HCT116 (cell line): ENCODE measurements at regions not wholly inside any gene's neighbourhood (a gene's known extent, or its start where the extent isn't known, plus 50 kb on each side); places are given as distances from the start of the nearest gene placed in this dataset.

Source experiments
- ATAC-seq: fragments of 200-7000 bp; cut with Tn5 transposase; 2 replicates; pipeline ENCODE4 v1.9.1; 2020; ENCODE audit warnings: mild to moderate bottlenecking, moderate library complexity
- BruUV-seq: library from RNA; stranded (reverse); fragments of 400-500 nt; replicated peaks from 2 replicates; lab custom pipeline; 2021; lab: Mats Ljungman, UMichigan
- CTCF ChIA-PET: fragments of 300-600 bp; sonication (Branson Sonifier 250); formaldehyde crosslinking; loops from one replicate; lab custom pipeline; 2021; ENCODE audit warnings: antibody characterized with exemption; lab: Charles Lee
- POLR2A ChIA-PET: fragments of 300-600, 350-600 bp; sonication (Branson Sonifier 250); formaldehyde crosslinking; loops from one replicate; lab custom pipeline; 2021; ENCODE audit warnings: antibody characterized with exemption; lab: Charles Lee
- RAD21 ChIA-PET, 2 experiments: fragments of 300-600 bp; sonication (Branson Sonifier 250); formaldehyde crosslinking; loops; one replicate each; lab custom pipeline; 2023; ENCODE audit warnings: low total read pairs in 2 of 2; ENCODE audit not compliant: uncharacterized antibody in 2 of 2, unreplicated experiment in 2 of 2, low non-redundant PET in 1 of 2; lab: Charles Lee
- DNase-seq: peaks from one replicate; pipeline ENCODE4 v3.0.0-alpha.2; 2010; ENCODE audit warnings: low read depth, low spot score
- H2AFZ ChIP-seq: fragments of 200-600 bp; shearing (Covaris generic), sonication (generic); 2 replicates; pipeline ENCODE4 v1.6.1; 2017; ENCODE audit warnings: low read depth, mixed run types, mixed read lengths, antibody characterized with exemption, low read length; ENCODE audit not compliant: poor library complexity, severe bottlenecking
- H3K27ac ChIP-seq: 2 replicates; pipeline ENCODE4 v1.5.1; 2012; ENCODE audit warnings: low read depth, low read length
- H3K27me3 ChIP-seq: fragments of 200-600 bp; sonication (generic); 2 replicates; pipeline ENCODE4 v1.6.1; 2016; ENCODE audit warnings: mixed run types, low read length, mixed read lengths; ENCODE audit not compliant: insufficient read depth
- H3K36me3 ChIP-seq, 2 experiments: fragments of 200-500 bp in 1 of 2; fragments of 200-600 bp in 1 of 2; sonication (Bioruptor generic) in 1 of 2; sonication (generic) in 1 of 2; 2 replicates each; pipeline versions ENCODE4 v1.5.1 to v1.6.1; 2014 to 2016; ENCODE audit warnings: low read length in 2 of 2, inconsistent platforms in 1 of 2, mixed read lengths in 1 of 2, mixed run types in 1 of 2; ENCODE audit not compliant: insufficient read depth in 2 of 2, control insufficient read depth in 1 of 2
- H3K4me1 ChIP-seq, 2 experiments: fragments of 200-600 bp in 1 of 2; sonication (generic) in 1 of 2; 2 replicates each; pipeline versions ENCODE4 v1.5.1 to v1.6.1; 2012 to 2017; ENCODE audit warnings: low read length in 2 of 2, inconsistent platforms in 1 of 2, mild to moderate bottlenecking in 1 of 2, mixed read lengths in 1 of 2, mixed run types in 1 of 2, moderate library complexity in 1 of 2; ENCODE audit not compliant: insufficient read depth in 2 of 2, control insufficient read depth in 1 of 2
- H3K4me2 ChIP-seq: fragments of 200-600 bp; sonication (generic); 2 replicates; pipeline ENCODE4 v1.6.1; 2017; ENCODE audit warnings: mixed run types, low read length, mixed read lengths
- H3K4me3 ChIP-seq, 2 experiments: fragments of 200-600 bp in 1 of 2; sonication (generic) in 1 of 2; replicated peaks in 1 of 2; 2 replicates each; pipeline ENCODE4 v1.5.1; 2011 to 2016; ENCODE audit warnings: low read length in 2 of 2, control low read depth in 1 of 2, low read depth in 1 of 2, mild to moderate bottlenecking in 1 of 2, mixed read lengths in 1 of 2, mixed run types in 1 of 2
- H3K79me2 ChIP-seq: fragments of 200-600 bp; sonication (generic); 2 replicates; pipeline ENCODE4 v1.6.1; 2017; ENCODE audit warnings: mild to moderate bottlenecking, mixed run types, low read length, moderate library complexity, mixed read lengths; ENCODE audit not compliant: insufficient read depth
- H3K9ac ChIP-seq: fragments of 200-600 bp; sonication (generic); 2 replicates; pipeline ENCODE4 v1.6.1; 2016; ENCODE audit warnings: low read length, mixed read lengths
- H3K9me2 ChIP-seq: fragments of 200-600 bp; sonication (generic), shearing (Covaris generic); 2 replicates; pipeline ENCODE4 v1.6.1; 2017; ENCODE audit warnings: mixed run types, mild to moderate bottlenecking, moderate library complexity; ENCODE audit not compliant: insufficient read depth
- H3K9me3 ChIP-seq, 2 experiments: fragments of 200-500 bp in 1 of 2; fragments of 200-600 bp in 1 of 2; sonication (Bioruptor generic) in 1 of 2; sonication (generic) in 1 of 2; 2 replicates each; pipeline ENCODE4 v1.6.1; 2014 to 2017; ENCODE audit warnings: low read length in 2 of 2, mixed read lengths in 2 of 2, inconsistent platforms in 1 of 2, low read depth in 1 of 2, mild to moderate bottlenecking in 1 of 2, mixed run types in 1 of 2, moderate library complexity in 1 of 2; ENCODE audit not compliant: control insufficient read depth in 1 of 2, insufficient read depth in 1 of 2
- H4K20me1 ChIP-seq: fragments of 200-600 bp; sonication (generic), shearing (Covaris generic); 2 replicates; pipeline ENCODE4 v1.6.1; 2017; ENCODE audit warnings: mixed run types, mild to moderate bottlenecking, moderate library complexity; ENCODE audit not compliant: insufficient read depth
- ATF3 ChIP-seq: IDR thresholded peaks from 2 replicates; pipeline ENCODE4 v1.6.1; 2012
- CBX3 ChIP-seq: IDR thresholded peaks from 2 replicates; pipeline ENCODE4 v1.6.1; 2012; ENCODE audit warnings: low read depth
- CEBPB ChIP-seq: IDR thresholded peaks from 2 replicates; pipeline ENCODE4 v1.6.1; 2012; ENCODE audit warnings: low read depth
- CTCF ChIP-seq, 3 experiments: fragments of 200-600 bp in 1 of 3; sonication (generic) in 1 of 3; IDR thresholded peaks in 2 of 3; conservative IDR thresholded peaks in 1 of 3; 2 replicates each; pipeline ENCODE4 v1.5.1; 2012 to 2017; ENCODE audit warnings: low read depth in 2 of 3, low read length in 2 of 3, antibody characterized with exemption in 1 of 3, borderline replicate concordance in 1 of 3, control low read depth in 1 of 3, mild to moderate bottlenecking in 1 of 3, mixed read lengths in 1 of 3, mixed run types in 1 of 3, moderate library complexity in 1 of 3; ENCODE audit not compliant: insufficient read depth in 1 of 3
- EGR1 ChIP-seq: IDR thresholded peaks from 2 replicates; pipeline ENCODE4 v1.6.1; 2012; ENCODE audit warnings: low read depth
- ELF1 ChIP-seq: IDR thresholded peaks from 2 replicates; pipeline ENCODE4 v1.6.1; 2012; ENCODE audit warnings: low read depth, borderline replicate concordance
- EZH2 ChIP-seq: fragments of 200-600 bp; sonication (generic); IDR thresholded peaks from 2 replicates; pipeline ENCODE4 v1.6.1; 2017; ENCODE audit warnings: antibody characterized with exemption, mixed run types
- EZH2phosphoT487 ChIP-seq: fragments of 200-600 bp; IDR thresholded peaks from 2 replicates; pipeline ENCODE4 v1.6.1; 2018; ENCODE audit warnings: antibody characterized with exemption, borderline replicate concordance
- FOSL1 ChIP-seq: IDR thresholded peaks from 2 replicates; pipeline ENCODE4 v1.6.1; 2012; ENCODE audit warnings: low read depth
- MAX ChIP-seq: IDR thresholded peaks from 2 replicates; pipeline ENCODE4 v1.6.1; 2012
- POLR2A ChIP-seq: IDR thresholded peaks from 2 replicates; pipeline ENCODE4 v1.7.0; 2011; ENCODE audit warnings: borderline replicate concordance; ENCODE audit not compliant: insufficient read depth, insufficient read length; ENCODE audit errors: extremely low read depth
- RAD21 ChIP-seq: IDR thresholded peaks from 2 replicates; pipeline ENCODE4 v1.6.1; 2012; ENCODE audit warnings: low read depth, mild to moderate bottlenecking
- SIN3A ChIP-seq: IDR thresholded peaks from 2 replicates; pipeline ENCODE4 v1.6.1; 2012; ENCODE audit warnings: low read depth
- SP1 ChIP-seq: IDR thresholded peaks from 2 replicates; pipeline ENCODE4 v1.6.1; 2012; ENCODE audit warnings: low read depth
- SRF ChIP-seq: IDR thresholded peaks from 2 replicates; pipeline ENCODE4 v1.6.1; 2012; ENCODE audit warnings: low read depth
- TCF7L2 ChIP-seq: IDR thresholded peaks from 2 replicates; pipeline ENCODE4 v1.7.0; 2011; ENCODE audit warnings: borderline replicate concordance, inconsistent platforms; ENCODE audit not compliant: insufficient read depth, insufficient read length; ENCODE audit errors: extremely low read depth
- YY1 ChIP-seq: IDR thresholded peaks from 2 replicates; pipeline ENCODE4 v1.6.1; 2011; ENCODE audit warnings: low read length, low read depth, moderate library complexity, mild to moderate bottlenecking; ENCODE audit not compliant: insufficient replicate concordance; ENCODE audit errors: extremely low read depth
- ZBTB33 ChIP-seq: IDR thresholded peaks from 2 replicates; pipeline ENCODE4 v1.6.1; 2011; ENCODE audit warnings: mild to moderate bottlenecking, low read length, moderate library complexity; ENCODE audit not compliant: insufficient replicate concordance; ENCODE audit errors: extremely low read depth
- intact Hi-C: fragments of 100-400 bp; cut with micrococcal nuclease; formaldehyde crosslinking; loops from 2 replicates; pipeline ENCODE4 v1.10.0; 2022

GRCh38 chr14:85039353-85039626 lies 490.7 kb upstream of the FLRT2 start (continued):
- TF ChIP-seq ZBTB33 (no peak), FOSL1 (no peak), ELF1 (no peak), CEBPB (no peak), RAD21 (no peak), SRF (no peak), ATF3 (no peak), TCF7L2 (no peak), POLR2A (no peak), YY1 (no peak), EZH2phosphoT487 (no peak)

- H3K9ac ChIP-seq: no peak overlapping the region
- H3K4me1 ChIP-seq: no peaks in the 10 kb centered on the region
- H3K4me3 ChIP-seq: no peak overlapping the region
- ATAC-seq: no peak
- no peak for DNase-seq
- no TSS peak for BruUV-seq
- no peak overlapping the region for H2AFZ ChIP-seq
- intact Hi-C loops: no loop called here
- ChIA-PET RAD21 (no interaction called here), CTCF (no interaction called here), POLR2A (no interaction called here)
- H4K20me1 ChIP-seq: no peaks in the 10 kb centered on the region
- H3K36me3 ChIP-seq: no peaks in the 10 kb centered on the region
- H3K9me3 ChIP-seq: peaks cover 7 to 20% of the 10 kb centered on the region in 2 experiments; a peak in 2 of 4 replicates
- no peaks in the 10 kb centered on the region for H3K9me2 ChIP-seq
- no peak overlapping the region for H3K27ac ChIP-seq
- H3K4me2 ChIP-seq: no peak overlapping the region
- H3K79me2 ChIP-seq: no peaks in the 10 kb centered on the region
- no peaks in the 10 kb centered on the region for H3K27me3 ChIP-seq
- TF ChIP-seq SIN3A: no peak
- TF ChIP-seq YY1: no peak
- TF ChIP-seq ATF3: no peak
- TF ChIP-seq EZH2phosphoT487: no peak
- TF ChIP-seq ZBTB33: no peak
- TF ChIP-seq POLR2A: no peak
- TF ChIP-seq RAD21: no peak
- no peak for TF ChIP-seq EGR1
- TF ChIP-seq ELF1: no peak
- TF ChIP-seq SP1: no peak
- no peak for TF ChIP-seq CTCF (IDR thresholded peaks at IDR 0.05 in 2 of 3, conservative IDR thresholded peaks at IDR 0.05 in 1 of 3; ENCODE audit: borderline replicate concordance in 1 of 3, insufficient read depth in 1 of 3, low read depth in 2 of 3, low read length in 2 of 3)
- TF ChIP-seq SRF: no peak
- TF ChIP-seq EZH2: no peak
- no peak for TF ChIP-seq CEBPB
- no peak for TF ChIP-seq CBX3
- TF ChIP-seq MAX: no peak
Measured at GRCh38 chr14:85040046-85040685, 489.8 kb upstream of the FLRT2 start.
